Osteocyte (in vitro differentiated cells): ENCODE measurements at regions not wholly inside any gene's neighbourhood (a gene's known extent, or its start where the extent isn't known, plus 50 kb on each side); places are given as distances from the start of the nearest gene placed in this dataset.

Source experiments
- DNase-seq: peaks from one replicate; pipeline ENCODE4 v3.0.0; 2021; ENCODE audit warnings: mixed read lengths; ENCODE audit not compliant: unreplicated experiment; ENCODE audit errors: extremely low spot score
- H3K27ac Mint-ChIP-seq: one replicate; pipeline ENCODE4 v1.8.0; 2021; ENCODE audit warnings: mild to moderate bottlenecking, mixed read lengths; ENCODE audit not compliant: unreplicated experiment
- H3K27me3 Mint-ChIP-seq: one replicate; pipeline ENCODE4 v1.8.0; 2021; ENCODE audit warnings: mixed read lengths; ENCODE audit not compliant: unreplicated experiment
- H3K36me3 Mint-ChIP-seq: one replicate; pipeline ENCODE4 v1.8.0; 2021; ENCODE audit warnings: mixed read lengths; ENCODE audit not compliant: unreplicated experiment
- H3K4me1 Mint-ChIP-seq: one replicate; pipeline ENCODE4 v1.8.0; 2021; ENCODE audit warnings: mixed read lengths; ENCODE audit not compliant: unreplicated experiment
- H3K4me3 Mint-ChIP-seq: one replicate; pipeline ENCODE4 v1.8.0; 2021; ENCODE audit warnings: mild to moderate bottlenecking, moderate library complexity, mixed read lengths; ENCODE audit not compliant: unreplicated experiment
- H3K9me3 Mint-ChIP-seq: one replicate; pipeline ENCODE4 v1.8.0; 2021; ENCODE audit warnings: mixed read lengths; ENCODE audit not compliant: unreplicated experiment
- CTCF ChIP-seq: fragments of 200-600 bp; sonication (generic); IDR thresholded peaks from 2 replicates; pipeline ENCODE4 v1.5.0; 2021; ENCODE audit warnings: antibody characterized with exemption, mild to moderate bottlenecking, moderate library complexity

- Mint-ChIP-seq H3K36me3 (no peaks in the 10 kb centered on the region), H3K4me1 (no peaks in the 10 kb centered on the region), H3K4me3 (no peak overlapping the region), H3K27me3 (no peaks in the 10 kb centered on the region), H3K27ac (no peak overlapping the region), H3K9me3 (peaks cover 15% of the 10 kb centered on the region)
- no peak for DNase-seq
- no peak for TF ChIP-seq CTCF
Measured at GRCh38 chr1:30627206-30627605, 96.2 kb downstream of the MATN1 start.

- peaks cover 15% of the 10 kb centered on the region for H3K9me3 Mint-ChIP-seq
- TF ChIP-seq CTCF, result no peak
- H3K27me3 Mint-ChIP-seq, result no peaks in the 10 kb centered on the region
- H3K4me3 Mint-ChIP-seq, result no peak overlapping the region
- no peaks in the 10 kb centered on the region for H3K36me3 Mint-ChIP-seq
- no peak overlapping the region for H3K27ac Mint-ChIP-seq
- no peak for DNase-seq
- no peaks in the 10 kb centered on the region for H3K4me1 Mint-ChIP-seq
Measured at GRCh38 chr1:30623431-30623830, 100.0 kb downstream of the MATN1 start.

GRCh38 chr1:30619619-30620018 lies 103.8 kb downstream of the MATN1 start:
- H3K9me3 Mint-ChIP-seq, result peaks cover 10% of the 10 kb centered on the region
- no peak overlapping the region for H3K27ac Mint-ChIP-seq
- H3K4me3 Mint-ChIP-seq, result no peak overlapping the region
- TF ChIP-seq CTCF, result no peak
- DNase-seq, result no peak
- H3K4me1 Mint-ChIP-seq, result no peaks in the 10 kb centered on the region
- no peaks in the 10 kb centered on the region for H3K36me3 Mint-ChIP-seq
- no peaks in the 10 kb centered on the region for H3K27me3 Mint-ChIP-seq

GRCh38 chr1:30618335-30618747 lies 105.0 kb downstream of the MATN1 start:
- no peak for TF ChIP-seq CTCF
- no peaks in the 10 kb centered on the region for H3K27me3 Mint-ChIP-seq
- no peaks in the 10 kb centered on the region for H3K36me3 Mint-ChIP-seq
- no peak overlapping the region for H3K4me3 Mint-ChIP-seq
- peaks cover 5% of the 10 kb centered on the region for H3K9me3 Mint-ChIP-seq
- DNase-seq, result no peak
- no peaks in the 10 kb centered on the region for H3K4me1 Mint-ChIP-seq
- H3K27ac Mint-ChIP-seq, result no peak overlapping the region

GRCh38 chr1:30616759-30617158 lies 106.6 kb downstream of the MATN1 start:
- Mint-ChIP-seq H3K9me3 (no peaks in the 10 kb centered on the region), H3K4me3 (no peak overlapping the region), H3K36me3 (no peaks in the 10 kb centered on the region), H3K4me1 (no peaks in the 10 kb centered on the region), H3K27ac (no peak overlapping the region), H3K27me3 (no peaks in the 10 kb centered on the region)
- no peak for TF ChIP-seq CTCF
- peak; percentile 72 for DNase-seq
